Thymus (tissue), 11 donors: ENCODE measurements at regions not wholly inside any gene's neighbourhood (a gene's known extent, or its start where the extent isn't known, plus 50 kb on each side); places are given as distances from the start of the nearest gene placed in this dataset.

Source experiments
- DNase-seq, 9 donors: peaks; one replicate each; pipeline ENCODE4 v3.0.0-alpha.2; 2013; ENCODE audit warnings: low spot score in 9 of 9, low read depth in 6 of 9, missing footprints in 1 of 9
- H3K27ac ChIP-seq, 2 donors: one replicate each; pipeline ENCODE4 v1.5.1; 2013; ENCODE audit warnings: control low read depth in 1 of 2, low read depth in 1 of 2, low read length in 1 of 2, mild to moderate bottlenecking in 1 of 2, moderate library complexity in 1 of 2
- H3K27me3 ChIP-seq, 2 donors: one replicate each; pipeline ENCODE4 v1.5.1; 2013; ENCODE audit warnings: low read length in 1 of 2; ENCODE audit not compliant: control insufficient read depth in 2 of 2, insufficient read depth in 1 of 2
- H3K36me3 ChIP-seq, 2 donors: one replicate each; pipeline ENCODE4 v1.5.1; 2013; ENCODE audit warnings: low read length in 1 of 2, mild to moderate bottlenecking in 1 of 2, moderate library complexity in 1 of 2; ENCODE audit not compliant: control insufficient read depth in 2 of 2, insufficient read depth in 2 of 2
- H3K4me1 ChIP-seq, 2 donors: one replicate each; pipeline ENCODE4 v1.5.1; 2013; ENCODE audit warnings: low read length in 2 of 2; ENCODE audit not compliant: control insufficient read depth in 2 of 2, insufficient read depth in 2 of 2
- H3K4me3 ChIP-seq, 2 donors: one replicate each; pipeline ENCODE4 v1.5.1; 2013; ENCODE audit warnings: low read length in 2 of 2, control low read depth in 1 of 2, mild to moderate bottlenecking in 1 of 2
- H3K9me3 ChIP-seq, 2 donors: one replicate each; pipeline ENCODE4 v1.5.1; 2013; ENCODE audit warnings: low read length in 1 of 2, mild to moderate bottlenecking in 1 of 2; ENCODE audit not compliant: control insufficient read depth in 2 of 2, insufficient read depth in 1 of 2
- WGBS: extraction: QIAGEN DNeasy Blood & Tissue Kit; methylation state at CpG from one replicate; pipeline ENCODE4 v1.1.7; 2013; 5-methylcytosine and 5-hydroxymethylcytosine counted together
- donor health status: healthy.

DNA sequence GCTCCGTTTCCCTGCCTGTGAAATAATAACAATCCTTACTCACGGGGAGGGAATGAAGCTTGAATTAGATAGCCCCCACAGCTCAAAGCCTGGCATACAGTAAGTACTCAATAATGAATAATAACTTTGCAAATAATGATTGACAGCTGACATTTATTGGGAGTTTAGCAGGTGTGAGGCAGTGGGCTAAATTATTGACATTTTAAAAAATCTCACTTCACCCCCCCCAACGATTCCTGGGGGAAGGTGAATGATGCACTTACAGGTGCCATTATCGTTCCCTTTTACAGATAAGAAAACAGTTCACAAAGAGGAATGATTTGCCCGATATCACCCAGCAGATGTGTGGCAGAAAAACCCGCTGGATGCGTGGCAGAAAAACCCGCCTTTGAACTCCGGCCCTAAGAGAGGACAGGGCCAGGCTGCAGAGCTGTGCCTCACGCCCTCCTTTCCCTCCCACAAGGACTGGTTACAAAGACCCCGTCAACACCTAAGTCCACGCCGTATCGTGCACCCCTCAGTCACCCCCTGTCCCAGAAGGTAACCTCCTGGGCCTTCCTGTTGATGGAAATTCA lies 114.2 kb upstream of the PTPN1 start:
- no peaks in the 10 kb centered on the region for H3K27me3 ChIP-seq
- no peak overlapping the region for H3K27ac ChIP-seq
- no peaks in the 10 kb centered on the region for H3K36me3 ChIP-seq
- no peak overlapping the region for H3K4me3 ChIP-seq
- H3K4me1 ChIP-seq, result peaks cover 0 to 40% of the 10 kb centered on the region in 2 donors
- H3K9me3 ChIP-seq, result peaks cover 0 to 5% of the 10 kb centered on the region in 2 donors
- no peak for DNase-seq
- WGBS, result 98% methylated on average over 14 of the region's 14 CpGs

DNA sequence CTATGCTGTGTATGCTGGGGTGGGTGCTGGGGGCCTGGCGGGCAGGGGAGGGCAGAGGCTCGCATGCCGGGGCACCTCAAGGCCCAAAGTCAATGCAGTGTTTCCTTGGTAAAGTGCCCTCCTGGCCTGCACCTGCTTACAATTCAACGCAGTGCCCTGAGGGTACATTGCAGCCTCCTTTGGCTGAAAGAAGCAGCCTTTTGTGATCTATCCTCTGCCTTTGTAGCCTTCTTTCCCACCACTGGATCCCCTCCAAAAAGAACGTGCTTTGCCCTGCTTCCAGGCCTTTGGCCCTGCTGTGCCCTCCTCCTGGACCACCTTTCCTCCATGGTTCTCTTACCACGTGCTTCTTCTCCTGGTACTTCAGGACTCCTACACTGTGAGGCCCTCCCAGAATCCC lies 113.6 kb upstream of the PTPN1 start:
- H3K4me3 ChIP-seq, result no peak overlapping the region
- peaks cover 0 to 43% of the 10 kb centered on the region in 2 donors for H3K4me1 ChIP-seq
- H3K36me3 ChIP-seq, result no peaks in the 10 kb centered on the region
- peaks cover 0 to 5% of the 10 kb centered on the region in 2 donors for H3K9me3 ChIP-seq
- DNase-seq, result no peak
- no peak overlapping the region for H3K27ac ChIP-seq
- no peaks in the 10 kb centered on the region for H3K27me3 ChIP-seq
- WGBS, result 97% methylated on average over 6 of the region's 6 CpGs

DNA sequence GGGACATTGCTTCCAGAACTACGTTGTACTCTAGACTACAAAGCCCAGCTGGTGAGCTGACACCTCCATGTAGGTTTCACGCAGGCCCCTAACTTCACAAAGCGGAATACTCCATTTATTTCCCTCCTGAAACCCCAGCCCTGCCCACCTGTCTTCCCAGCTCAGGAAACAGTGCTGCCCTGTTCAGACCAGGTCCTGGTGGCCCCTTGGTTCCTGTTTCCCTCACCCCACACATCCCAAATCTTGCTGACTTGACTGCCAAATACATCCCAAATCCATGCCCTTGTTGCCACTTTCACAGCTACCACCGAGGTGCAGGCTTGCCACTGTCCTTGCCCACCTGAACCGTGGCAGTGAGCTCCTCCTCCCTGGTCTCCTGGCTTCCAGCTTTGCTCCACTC lies 113.1 kb upstream of the PTPN1 start:
- DNase-seq, result no peak
- Histone ChIP-seq H3K27me3 (no peaks in the 10 kb centered on the region), H3K4me1 (peaks cover 4 to 43% of the 10 kb centered on the region in 2 donors), H3K9me3 (peaks cover 0 to 5% of the 10 kb centered on the region in 2 donors), H3K36me3 (no peaks in the 10 kb centered on the region), H3K4me3 (no peak overlapping the region), H3K27ac (no peak overlapping the region)
- 94% methylated on average over 5 of the region's 5 CpGs for WGBS

DNA sequence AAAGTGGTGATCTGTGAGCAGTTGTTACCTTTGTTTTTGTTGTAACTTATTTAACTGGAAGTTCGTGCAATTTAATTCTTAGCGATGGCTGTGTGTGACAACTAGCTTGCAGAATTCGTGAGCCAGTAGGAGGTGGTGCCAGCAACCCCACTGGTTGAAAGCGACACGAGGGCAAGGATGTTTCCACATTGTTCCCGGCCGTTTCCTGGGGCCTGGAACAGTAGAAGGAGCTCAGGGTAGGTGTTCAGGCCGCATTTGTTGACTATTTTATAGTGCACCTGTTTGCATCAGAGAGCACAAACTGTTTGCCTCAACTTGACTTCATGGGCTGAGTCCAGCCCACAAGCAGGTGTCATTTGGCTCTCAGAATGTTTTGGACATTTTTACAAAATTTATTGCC lies 112.1 kb upstream of the PTPN1 start:
- H3K27me3 ChIP-seq, result no peaks in the 10 kb centered on the region

DNA sequence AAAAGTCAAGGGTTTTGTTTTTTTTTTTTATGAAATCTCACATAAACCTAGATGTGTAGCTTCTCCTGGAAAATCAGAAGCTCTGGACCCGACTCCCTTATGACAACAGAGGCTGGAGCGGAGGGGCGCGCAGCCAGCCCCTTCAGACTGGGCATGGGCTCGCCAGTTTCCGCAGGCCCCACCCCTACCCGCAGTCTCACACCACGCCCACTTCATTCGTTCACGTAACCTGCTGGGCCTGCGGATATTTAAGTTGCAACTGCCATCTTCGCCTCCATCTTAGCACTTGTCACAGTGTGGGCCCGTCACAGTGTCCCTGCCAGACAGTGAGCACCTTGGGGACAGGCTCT lies 111.7 kb upstream of the PTPN1 start:
- peaks cover 8 to 48% of the 10 kb centered on the region in 2 donors for H3K4me1 ChIP-seq
- H3K27me3 ChIP-seq, result no peaks in the 10 kb centered on the region
- H3K4me3 ChIP-seq, result no peak overlapping the region
- no peak overlapping the region for H3K27ac ChIP-seq
- DNase-seq, result no peak
- H3K36me3 ChIP-seq, result no peaks in the 10 kb centered on the region
- WGBS, result 94% methylated on average over 13 of the region's 13 CpGs
- H3K9me3 ChIP-seq, result peaks cover 0 to 5% of the 10 kb centered on the region in 2 donors

More for the DNA sequence above, 112.1 kb upstream of the PTPN1 start:
- Histone ChIP-seq H3K4me1 (peaks cover 8 to 48% of the 10 kb centered on the region in 2 donors), H3K9me3 (peaks cover 0 to 5% of the 10 kb centered on the region in 2 donors), H3K4me3 (no peak overlapping the region), H3K27ac (no peak overlapping the region), H3K36me3 (no peaks in the 10 kb centered on the region)
- 92% methylated on average over 8 of the region's 8 CpGs for WGBS
- DNase-seq, result no peak

DNA sequence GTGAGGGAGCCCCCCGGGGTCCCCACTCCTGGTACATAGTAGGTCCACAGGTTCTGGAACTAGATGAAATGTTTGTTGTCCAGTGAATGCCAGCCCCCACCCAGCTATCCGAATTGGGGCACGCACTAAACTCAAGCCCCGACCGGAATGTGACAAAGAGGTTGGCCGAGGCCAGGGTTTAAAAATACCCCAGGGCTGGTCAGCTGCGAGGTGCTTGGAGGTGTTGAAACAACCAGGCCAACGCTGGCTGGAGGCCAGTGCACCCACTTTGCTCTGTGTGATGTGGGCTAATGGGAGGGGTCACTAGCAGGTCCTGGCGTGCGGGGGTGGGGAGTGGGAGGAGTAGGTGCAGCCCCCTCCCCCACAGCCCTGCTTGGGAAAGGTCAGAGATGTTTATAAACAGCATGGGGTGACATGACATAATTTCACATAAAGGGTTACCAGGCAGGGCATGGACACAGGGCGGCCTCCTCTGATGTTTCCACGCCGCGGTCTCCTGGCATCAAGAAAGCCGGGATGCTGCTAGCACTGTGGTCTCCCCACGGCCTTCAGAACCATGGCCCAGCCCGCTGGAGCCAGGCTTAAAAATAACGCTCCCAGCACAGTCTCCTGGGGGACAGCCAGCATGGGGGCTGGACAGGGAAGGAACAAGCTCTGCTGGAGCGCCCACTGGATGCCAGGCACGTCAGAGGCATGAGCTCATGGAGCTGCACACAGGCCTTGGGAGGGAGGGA lies 111.2 kb upstream of the PTPN1 start:
- 95% methylated on average over 20 of the region's 20 CpGs for WGBS
- H3K9me3 ChIP-seq, result peaks cover 0 to 5% of the 10 kb centered on the region in 2 donors
- DNase-seq, result no peak

DNA sequence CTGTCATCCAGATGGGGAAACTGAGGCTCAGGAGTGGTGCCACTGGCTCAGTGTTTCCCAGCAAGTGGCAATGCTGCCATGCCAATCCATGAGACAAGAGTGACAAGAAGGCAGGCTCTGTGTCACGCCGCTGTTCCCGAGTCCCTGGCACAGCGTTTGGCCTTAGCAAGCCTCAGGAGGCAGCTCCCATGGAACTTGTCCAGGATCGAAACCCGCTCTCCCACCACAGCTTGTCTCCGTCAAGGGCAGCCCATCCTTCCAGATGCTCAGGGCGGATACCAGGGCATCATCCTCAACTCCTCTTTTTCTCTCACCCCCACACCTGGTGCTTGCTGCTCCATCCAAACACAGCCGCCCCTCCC lies 110.6 kb upstream of the PTPN1 start:
- no peak for DNase-seq
- peaks cover 0 to 3% of the 10 kb centered on the region in 2 donors for H3K27me3 ChIP-seq
- peaks cover 0 to 5% of the 10 kb centered on the region in 2 donors for H3K9me3 ChIP-seq
- H3K36me3 ChIP-seq, result no peaks in the 10 kb centered on the region
- WGBS, result 97% methylated on average over 9 of the region's 9 CpGs
- no peak overlapping the region for H3K4me3 ChIP-seq
- no peak overlapping the region for H3K27ac ChIP-seq
- H3K4me1 ChIP-seq, result peaks cover 8 to 51% of the 10 kb centered on the region in 2 donors

More for the DNA sequence above, 111.2 kb upstream of the PTPN1 start:
- peaks cover 0 to 2% of the 10 kb centered on the region in 2 donors for H3K27me3 ChIP-seq
- H3K27ac ChIP-seq, result no peak overlapping the region
- no peaks in the 10 kb centered on the region for H3K36me3 ChIP-seq
- H3K4me1 ChIP-seq, result peaks cover 8 to 49% of the 10 kb centered on the region in 2 donors
- no peak overlapping the region for H3K4me3 ChIP-seq

DNA sequence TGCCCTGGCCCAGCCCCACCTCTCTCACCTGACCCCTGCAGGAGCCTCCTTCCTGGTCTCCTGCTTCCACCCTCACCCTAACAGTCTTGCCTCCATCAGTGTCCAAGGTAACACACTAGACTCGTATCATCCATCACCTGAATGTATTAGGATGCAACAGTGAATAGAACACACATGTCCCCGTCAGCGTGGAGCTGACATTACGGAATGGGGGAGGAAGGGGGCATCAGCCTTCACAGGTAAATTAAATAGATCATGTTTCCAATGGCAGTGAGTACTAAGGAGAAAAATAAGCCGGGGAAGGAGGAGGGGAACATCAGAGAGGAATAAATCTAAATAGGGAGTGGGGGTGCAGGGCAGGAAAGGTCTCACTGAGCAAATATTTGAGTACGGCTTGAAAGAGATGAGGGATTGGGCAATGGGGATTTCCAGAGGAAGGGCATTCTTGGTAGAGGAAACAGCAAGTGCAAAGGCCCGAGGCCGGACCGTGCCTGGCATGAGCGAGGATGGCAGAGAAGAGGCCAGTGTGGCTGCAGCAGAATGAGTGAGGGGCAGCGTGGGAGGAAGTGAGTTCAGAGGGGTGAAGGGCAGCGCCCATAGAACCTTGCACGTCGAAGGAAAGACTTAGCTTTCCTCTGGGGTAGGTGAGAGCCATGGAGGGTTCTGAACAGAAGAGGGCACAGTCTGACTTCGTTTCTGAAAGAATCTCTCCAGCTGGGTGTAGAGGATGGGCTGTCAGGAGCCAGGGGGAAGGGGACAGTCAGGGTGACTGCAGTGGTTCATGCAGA lies 110.1 kb upstream of the PTPN1 start:
- no peak overlapping the region for H3K4me3 ChIP-seq
- peaks cover 0 to 5% of the 10 kb centered on the region in 2 donors for H3K9me3 ChIP-seq
- H3K36me3 ChIP-seq, result no peaks in the 10 kb centered on the region
- H3K4me1 ChIP-seq, result peaks cover 8 to 47% of the 10 kb centered on the region in 2 donors
- DNase-seq, result no peak
- WGBS, result 90% methylated on average over 15 of the region's 15 CpGs
- peaks cover 0 to 3% of the 10 kb centered on the region in 2 donors for H3K27me3 ChIP-seq
- H3K27ac ChIP-seq, result no peak overlapping the region
